IMR-90 (cell line): ENCODE measurements at regions not wholly inside any gene's neighbourhood (a gene's known extent, or its start where the extent isn't known, plus 50 kb on each side); places are given as distances from the start of the nearest gene placed in this dataset.

Experiments used
- BHLHE40 ChIP-seq: fragments of 150-350 bp; IDR thresholded peaks from 2 replicates; pipeline ENCODE4 v1.6.1; 2016; ENCODE audit warnings: mild to moderate bottlenecking, low read depth, low read length
- CEBPB ChIP-seq: IDR thresholded peaks from 2 replicates; pipeline ENCODE4 v1.6.1; 2012; ENCODE audit warnings: low read depth, low read length, improper control_type of control experiment
- CHD1 ChIP-seq: IDR thresholded peaks from 2 replicates; pipeline ENCODE4 v1.6.1; 2012; ENCODE audit warnings: low read depth, low read length, improper control_type of control experiment
- FOS ChIP-seq: fragments of 150-350 bp; IDR thresholded peaks from 2 replicates; pipeline ENCODE4 v1.6.1; 2016; ENCODE audit warnings: low read depth, low read length
- MAZ ChIP-seq: IDR thresholded peaks from 2 replicates; pipeline ENCODE4 v1.6.1; 2012; ENCODE audit warnings: low read depth, mild to moderate bottlenecking, low read length, improper control_type of control experiment, moderate library complexity, borderline replicate concordance
- MXI1 ChIP-seq: IDR thresholded peaks from 2 replicates; pipeline ENCODE4 v1.6.1; 2012; ENCODE audit warnings: low read depth, mild to moderate bottlenecking, low read length, moderate library complexity, borderline replicate concordance
- POLR2A ChIP-seq: IDR thresholded peaks from 2 replicates; pipeline ENCODE4 v1.6.1; 2012; ENCODE audit warnings: mild to moderate bottlenecking, low read depth, low read length
- RAD21 ChIP-seq: IDR thresholded peaks from 2 replicates; pipeline ENCODE4 v1.6.1; 2012; ENCODE audit warnings: low read length, improper control_type of control experiment
- RFX5 ChIP-seq: IDR thresholded peaks from 2 replicates; pipeline ENCODE4 v1.8.0; 2012; ENCODE audit warnings: low read depth, mild to moderate bottlenecking, low read length, moderate library complexity
- TF ChIP-seq, protein P1 (sequence below): conservative IDR thresholded peaks from 2 replicates; pipeline ENCODE4 v1.5.1; 2012; ENCODE audit warnings: mild to moderate bottlenecking, low read depth, low read length, improper control_type of control experiment
- TF ChIP-seq, protein P2 (sequence below): fragments of 150-350 bp; IDR thresholded peaks from 2 replicates; pipeline ENCODE4 v1.6.1; 2016; ENCODE audit warnings: low read depth, mild to moderate bottlenecking, low read length, moderate library complexity, borderline replicate concordance

DNA sequence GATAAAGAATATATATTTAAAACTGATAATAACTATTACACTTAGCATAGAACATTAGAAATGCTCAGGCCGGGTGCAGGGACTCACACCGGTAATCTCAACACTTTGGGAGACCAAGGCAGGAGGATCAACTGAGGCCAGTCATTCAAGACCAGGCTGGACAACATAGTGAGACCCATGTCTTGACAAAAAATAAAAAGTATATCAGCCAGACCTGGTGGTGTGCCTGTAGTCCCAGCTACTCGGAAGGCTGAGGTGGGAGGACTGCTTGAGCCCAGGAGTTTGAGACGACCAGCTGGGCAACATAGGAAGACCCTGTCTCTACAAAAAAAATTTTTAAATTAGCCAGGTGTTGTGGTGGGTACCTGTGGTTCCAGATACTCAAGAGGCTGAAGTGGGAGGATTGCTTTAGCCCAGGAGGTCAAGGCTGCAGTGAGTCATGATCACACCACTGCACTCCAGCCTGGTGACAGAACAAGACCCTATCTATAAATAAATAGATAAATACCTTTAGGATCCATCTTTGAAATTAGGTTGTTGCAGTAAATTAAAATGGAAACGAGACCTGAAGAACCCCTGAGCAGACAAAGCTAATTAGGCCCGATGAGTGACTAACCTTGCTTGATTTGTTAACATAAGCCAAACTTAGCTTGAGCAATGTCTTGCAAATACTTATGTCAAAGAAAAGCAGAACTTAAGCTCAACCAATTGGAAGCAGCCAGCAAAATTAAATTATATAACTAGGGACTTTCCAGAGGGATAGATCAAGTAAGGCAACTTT is 75.8 kb upstream of the E2F3 start:
- TF ChIP-seq, protein P1, sequence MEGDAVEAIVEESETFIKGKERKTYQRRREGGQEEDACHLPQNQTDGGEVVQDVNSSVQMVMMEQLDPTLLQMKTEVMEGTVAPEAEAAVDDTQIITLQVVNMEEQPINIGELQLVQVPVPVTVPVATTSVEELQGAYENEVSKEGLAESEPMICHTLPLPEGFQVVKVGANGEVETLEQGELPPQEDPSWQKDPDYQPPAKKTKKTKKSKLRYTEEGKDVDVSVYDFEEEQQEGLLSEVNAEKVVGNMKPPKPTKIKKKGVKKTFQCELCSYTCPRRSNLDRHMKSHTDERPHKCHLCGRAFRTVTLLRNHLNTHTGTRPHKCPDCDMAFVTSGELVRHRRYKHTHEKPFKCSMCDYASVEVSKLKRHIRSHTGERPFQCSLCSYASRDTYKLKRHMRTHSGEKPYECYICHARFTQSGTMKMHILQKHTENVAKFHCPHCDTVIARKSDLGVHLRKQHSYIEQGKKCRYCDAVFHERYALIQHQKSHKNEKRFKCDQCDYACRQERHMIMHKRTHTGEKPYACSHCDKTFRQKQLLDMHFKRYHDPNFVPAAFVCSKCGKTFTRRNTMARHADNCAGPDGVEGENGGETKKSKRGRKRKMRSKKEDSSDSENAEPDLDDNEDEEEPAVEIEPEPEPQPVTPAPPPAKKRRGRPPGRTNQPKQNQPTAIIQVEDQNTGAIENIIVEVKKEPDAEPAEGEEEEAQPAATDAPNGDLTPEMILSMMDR = no peak
- TF ChIP-seq POLR2A (no peak), MAZ (no peak), BHLHE40 (no peak), CHD1 (no peak), FOS (no peak), RAD21 (no peak), CEBPB (no peak), MXI1 (no peak), RFX5 (no peak)
- TF ChIP-seq, protein P2, sequence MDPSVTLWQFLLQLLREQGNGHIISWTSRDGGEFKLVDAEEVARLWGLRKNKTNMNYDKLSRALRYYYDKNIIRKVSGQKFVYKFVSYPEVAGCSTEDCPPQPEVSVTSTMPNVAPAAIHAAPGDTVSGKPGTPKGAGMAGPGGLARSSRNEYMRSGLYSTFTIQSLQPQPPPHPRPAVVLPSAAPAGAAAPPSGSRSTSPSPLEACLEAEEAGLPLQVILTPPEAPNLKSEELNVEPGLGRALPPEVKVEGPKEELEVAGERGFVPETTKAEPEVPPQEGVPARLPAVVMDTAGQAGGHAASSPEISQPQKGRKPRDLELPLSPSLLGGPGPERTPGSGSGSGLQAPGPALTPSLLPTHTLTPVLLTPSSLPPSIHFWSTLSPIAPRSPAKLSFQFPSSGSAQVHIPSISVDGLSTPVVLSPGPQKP = no peak
